Effector memory CD4-positive, alpha-beta T cell (primary cell): ENCODE measurements at regions not wholly inside any gene's neighbourhood (a gene's known extent, or its start where the extent isn't known, plus 50 kb on each side); places are given as distances from the start of the nearest gene placed in this dataset.

Experiments
- DNase-seq, 3 donors: peaks; one replicate each; pipeline ENCODE4 v3.0.0-alpha.2; 2020
- H3K27ac ChIP-seq: 2 replicates; pipeline ENCODE4 v1.7.0; 2013; ENCODE audit warnings: mild to moderate bottlenecking, low read length, moderate library complexity; ENCODE audit not compliant: insufficient read depth, poor library complexity, severe bottlenecking
- H3K27me3 ChIP-seq: replicated peaks from 2 replicates; pipeline ENCODE4 v1.7.0; 2013; ENCODE audit warnings: mild to moderate bottlenecking, low read length; ENCODE audit not compliant: insufficient read depth, control insufficient read depth, poor library complexity, severe bottlenecking
- H3K36me3 ChIP-seq: 2 replicates; pipeline ENCODE4 v1.7.0; 2013; ENCODE audit warnings: mild to moderate bottlenecking, low read length, moderate library complexity; ENCODE audit not compliant: control insufficient read depth, insufficient read depth
- H3K4me1 ChIP-seq: 2 replicates; pipeline ENCODE4 v1.7.0; 2013; ENCODE audit warnings: low read length, mild to moderate bottlenecking; ENCODE audit not compliant: control insufficient read depth, insufficient read depth, poor library complexity, severe bottlenecking
- H3K4me3 ChIP-seq: 2 replicates; pipeline ENCODE4 v1.7.0; 2013; ENCODE audit warnings: low read length, low read depth, mild to moderate bottlenecking; ENCODE audit not compliant: insufficient read depth, poor library complexity, severe bottlenecking
- H3K9me3 ChIP-seq: 2 replicates; pipeline ENCODE4 v1.7.0; 2013; ENCODE audit warnings: mild to moderate bottlenecking, low read length, moderate library complexity; ENCODE audit not compliant: control insufficient read depth

- Histone ChIP-seq H3K4me1 (no peaks in the 10 kb centered on the region), H3K27ac (no peak overlapping the region), H3K9me3 (no peaks in the 10 kb centered on the region), H3K4me3 (no peak overlapping the region), H3K36me3 (no peaks in the 10 kb centered on the region), H3K27me3 (no peaks in the 10 kb centered on the region)
- DNase-seq = no peak
Observed at GRCh38 chr1:98355656-98356383, 305.7 kb upstream of the SNX7 start.

GRCh38 chr1:98352378-98352777 lies 309.1 kb upstream of the SNX7 start:
- Histone ChIP-seq H3K9me3 (no peaks in the 10 kb centered on the region), H3K27me3 (no peaks in the 10 kb centered on the region), H3K36me3 (no peaks in the 10 kb centered on the region), H3K4me1 (no peaks in the 10 kb centered on the region), H3K27ac (no peak overlapping the region), H3K4me3 (no peak overlapping the region)
- DNase-seq = no peak

GRCh38 chr1:98351561-98351960 lies 310.0 kb upstream of the SNX7 start:
- Histone ChIP-seq H3K4me3 (no peak overlapping the region), H3K9me3 (no peaks in the 10 kb centered on the region), H3K27ac (no peak overlapping the region), H3K4me1 (no peaks in the 10 kb centered on the region), H3K27me3 (no peaks in the 10 kb centered on the region), H3K36me3 (no peaks in the 10 kb centered on the region)
- no peak for DNase-seq

- Histone ChIP-seq H3K4me3 (no peak overlapping the region), H3K9me3 (no peaks in the 10 kb centered on the region), H3K36me3 (no peaks in the 10 kb centered on the region), H3K27me3 (no peaks in the 10 kb centered on the region), H3K4me1 (no peaks in the 10 kb centered on the region), H3K27ac (no peak overlapping the region)
- DNase-seq = no peak
Observed at GRCh38 chr1:98345417-98345816, 316.1 kb upstream of the SNX7 start.

- Histone ChIP-seq H3K27me3 (no peaks in the 10 kb centered on the region), H3K36me3 (no peaks in the 10 kb centered on the region), H3K9me3 (no peaks in the 10 kb centered on the region), H3K27ac (no peak overlapping the region), H3K4me3 (no peak overlapping the region), H3K4me1 (no peaks in the 10 kb centered on the region)
- no peak for DNase-seq
Observed at GRCh38 chr1:98344731-98345130, 316.8 kb upstream of the SNX7 start.

GRCh38 chr1:98342566-98342965 lies 319.0 kb upstream of the SNX7 start:
- no peak overlapping the region for H3K4me3 ChIP-seq
- no peak for DNase-seq
- no peaks in the 10 kb centered on the region for H3K9me3 ChIP-seq
- no peak overlapping the region for H3K27ac ChIP-seq
- no peaks in the 10 kb centered on the region for H3K36me3 ChIP-seq
- H3K27me3 ChIP-seq = no peaks in the 10 kb centered on the region
- H3K4me1 ChIP-seq = no peaks in the 10 kb centered on the region

- no peak overlapping the region for H3K4me3 ChIP-seq
- H3K27ac ChIP-seq = no peak overlapping the region
Observed at GRCh38 chr1:98340511-98340910, 321.0 kb upstream of the SNX7 start.

GRCh38 chr1:98336472-98337083 lies 324.9 kb upstream of the SNX7 start:
- H3K27ac ChIP-seq = no peak overlapping the region
- DNase-seq = no peak
- no peaks in the 10 kb centered on the region for H3K9me3 ChIP-seq
- H3K27me3 ChIP-seq = no peaks in the 10 kb centered on the region
- H3K36me3 ChIP-seq = no peaks in the 10 kb centered on the region
- no peak overlapping the region for H3K4me3 ChIP-seq
- H3K4me1 ChIP-seq = no peaks in the 10 kb centered on the region

More at GRCh38 chr1:98340511-98340910, 321.0 kb upstream of the SNX7 start:
- no peaks in the 10 kb centered on the region for H3K36me3 ChIP-seq
- no peaks in the 10 kb centered on the region for H3K27me3 ChIP-seq
- H3K9me3 ChIP-seq = no peaks in the 10 kb centered on the region
- DNase-seq = no peak
- H3K4me1 ChIP-seq = no peaks in the 10 kb centered on the region

- Histone ChIP-seq H3K27ac (no peak overlapping the region), H3K4me1 (no peaks in the 10 kb centered on the region), H3K27me3 (no peaks in the 10 kb centered on the region), H3K36me3 (no peaks in the 10 kb centered on the region), H3K9me3 (no peaks in the 10 kb centered on the region), H3K4me3 (no peak overlapping the region)
- DNase-seq = no peak
Observed at GRCh38 chr1:98333936-98334335, 327.6 kb upstream of the SNX7 start.

- no peak for DNase-seq
- H3K36me3 ChIP-seq = no peaks in the 10 kb centered on the region
- H3K27ac ChIP-seq = no peak overlapping the region
- no peaks in the 10 kb centered on the region for H3K4me1 ChIP-seq
- H3K9me3 ChIP-seq = no peaks in the 10 kb centered on the region
- no peak overlapping the region for H3K4me3 ChIP-seq
- H3K27me3 ChIP-seq = no peaks in the 10 kb centered on the region
Observed at GRCh38 chr1:98333406-98333805, 328.1 kb upstream of the SNX7 start.
